ENCODE measurements at regions not wholly inside any gene's neighbourhood (a gene's known extent, or its start where the extent isn't known, plus 50 kb on each side); places are given as distances from the start of the nearest gene placed in this dataset.

DNA sequence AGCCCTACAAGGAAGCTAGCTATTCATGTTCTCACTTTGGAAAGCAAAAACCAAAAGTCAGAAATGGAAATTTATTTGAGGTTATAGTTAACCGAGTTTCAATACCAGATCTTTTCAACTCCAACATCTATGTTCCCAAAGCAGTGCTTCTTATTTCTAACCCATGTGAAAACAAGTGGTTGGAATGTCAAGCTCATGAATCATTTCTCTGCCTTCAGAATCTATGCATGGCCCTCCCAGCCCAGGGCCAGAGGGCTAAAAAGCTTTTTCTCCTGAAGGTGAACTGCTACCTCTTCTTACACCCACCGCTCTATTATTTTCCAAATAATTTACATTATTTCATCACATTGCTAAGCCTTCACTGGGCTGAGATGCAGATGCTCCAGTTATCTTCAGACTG, 158.4 kb downstream of the SP3 start:
- no peak for TF ChIP-seq CTCF (IDR thresholded peaks at IDR 0.05; ENCODE audit: control insufficient read depth, extremely low read depth, insufficient read depth)
- no peak for DNase-seq (ENCODE audit: low read depth)
- H3K4me3 ChIP-seq (ENCODE audit: low read depth, low read length) = no peak overlapping the region

- no peak for TF ChIP-seq CTCF (IDR thresholded peaks at IDR 0.05; ENCODE audit: control insufficient read depth, extremely low read depth, insufficient read depth)
- no peak overlapping the region for H3K4me3 ChIP-seq (ENCODE audit: low read depth, low read length)
- DNase-seq (ENCODE audit: low read depth) = no peak
Measured at GRCh38 chr2:173808718-173809117, 156.5 kb downstream of the SP3 start.

DNA sequence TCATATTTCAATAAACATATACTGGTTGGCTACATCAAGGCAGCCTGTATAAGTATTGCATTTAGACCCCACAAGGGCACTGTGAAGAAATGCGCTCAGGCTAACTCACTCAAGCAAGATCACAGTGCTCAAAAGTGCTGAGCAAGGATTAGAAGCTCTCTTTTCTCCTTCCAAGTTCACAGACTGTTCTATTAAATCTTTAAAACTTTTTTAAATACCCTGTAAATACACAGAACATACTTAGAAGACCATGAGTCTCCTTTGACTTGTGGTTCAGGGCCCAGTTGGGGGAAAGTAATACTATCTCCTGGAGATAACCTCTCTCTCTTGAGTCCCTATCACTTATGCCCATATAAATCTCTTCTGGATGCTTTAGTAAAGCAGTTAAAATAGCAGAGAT, 152.9 kb downstream of the SP3 start:
- H3K4me3 ChIP-seq (ENCODE audit: low read depth, low read length) = no peak overlapping the region
- no peak for TF ChIP-seq CTCF (IDR thresholded peaks at IDR 0.05; ENCODE audit: control insufficient read depth, extremely low read depth, insufficient read depth)
- no peak for DNase-seq (ENCODE audit: low read depth)

DNA sequence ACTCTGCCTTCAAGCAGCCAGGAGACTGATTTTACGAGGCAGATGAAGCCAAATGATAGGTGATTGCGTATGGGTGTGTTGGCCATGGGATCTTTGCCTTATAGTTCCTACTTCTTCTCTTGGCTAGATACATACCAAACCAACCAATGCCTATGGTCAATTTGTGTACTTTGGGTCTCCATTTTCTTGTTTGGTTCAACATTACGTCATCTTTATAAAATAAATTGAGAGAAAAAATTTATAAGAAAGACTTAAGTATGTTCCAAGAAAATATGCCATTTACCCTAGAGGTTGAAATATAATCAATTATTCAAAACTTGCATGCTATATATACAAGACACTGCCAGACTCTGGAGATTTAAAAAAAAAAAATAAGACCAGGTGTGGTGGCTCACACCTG, 150.9 kb downstream of the SP3 start:
- no peak overlapping the region for H3K4me3 ChIP-seq (ENCODE audit: low read depth, low read length)
- DNase-seq (ENCODE audit: low read depth) = no peak
- TF ChIP-seq CTCF (IDR thresholded peaks at IDR 0.05; ENCODE audit: control insufficient read depth, extremely low read depth, insufficient read depth) = no peak

DNA sequence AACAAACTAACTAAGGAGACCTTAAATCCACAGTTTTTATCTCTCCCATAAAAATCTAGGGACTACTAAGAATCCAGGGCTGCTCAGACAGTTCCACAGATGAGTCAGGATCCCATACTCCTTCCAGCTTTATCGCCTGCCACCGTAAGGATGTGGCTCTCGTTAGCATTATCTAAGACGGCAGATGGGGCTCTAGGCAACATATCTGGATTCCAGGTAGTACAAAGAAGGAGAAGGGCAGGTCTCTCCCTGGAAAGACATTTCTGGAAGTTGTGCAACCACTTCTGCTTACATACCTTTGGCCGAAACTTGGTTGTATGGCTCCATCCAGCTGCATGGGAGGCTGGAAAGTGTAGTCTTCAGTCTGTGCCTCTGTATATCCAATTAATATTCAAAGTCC, 149.4 kb downstream of the SP3 start:
- TF ChIP-seq CTCF (IDR thresholded peaks at IDR 0.05; ENCODE audit: control insufficient read depth, extremely low read depth, insufficient read depth) = no peak
- no peak overlapping the region for H3K4me3 ChIP-seq (ENCODE audit: low read depth, low read length)
- DNase-seq (ENCODE audit: low read depth) = no peak

- no peak overlapping the region for H3K4me3 ChIP-seq (ENCODE audit: low read depth, low read length)
- no peak for TF ChIP-seq CTCF (IDR thresholded peaks at IDR 0.05; ENCODE audit: control insufficient read depth, extremely low read depth, insufficient read depth)
- no peak for DNase-seq (ENCODE audit: low read depth)
Measured at GRCh38 chr2:173817582-173817981, 147.6 kb downstream of the SP3 start.

GRCh38 chr2:173818285-173818684, 146.9 kb downstream of the SP3 start:
- H3K4me3 ChIP-seq (ENCODE audit: low read depth, low read length) = no peak overlapping the region
- no peak for TF ChIP-seq CTCF (IDR thresholded peaks at IDR 0.05; ENCODE audit: control insufficient read depth, extremely low read depth, insufficient read depth)
- no peak for DNase-seq (ENCODE audit: low read depth)

All from LNCaP clone FGC (cell line).